ENCODE measurements at regions not wholly inside any gene's neighbourhood (a gene's known extent, or its start where the extent isn't known, plus 50 kb on each side); places are given as distances from the start of the nearest gene placed in this dataset.

DNA sequence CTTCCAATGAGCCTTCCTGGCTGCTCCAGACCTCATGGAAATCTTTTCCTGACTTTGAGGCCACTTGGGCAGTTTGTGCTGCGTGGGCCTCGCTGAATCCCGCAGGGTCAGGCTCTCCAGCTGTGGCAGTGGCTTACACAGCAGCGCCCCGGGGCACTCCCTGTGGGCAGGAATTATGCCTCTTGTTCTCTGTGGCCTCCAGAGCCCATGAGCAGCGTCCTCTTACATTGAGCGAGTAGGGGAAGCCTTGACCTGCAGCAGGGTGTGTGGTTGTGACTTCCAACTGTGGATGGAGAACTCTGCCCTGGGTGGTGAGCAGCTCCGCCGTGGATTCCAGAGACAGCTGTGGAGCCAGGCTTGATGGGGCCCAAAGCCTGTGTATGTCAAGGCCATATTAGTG lies 180.8 kb downstream of the GLI2 start:
- TF ChIP-seq, protein P1, sequence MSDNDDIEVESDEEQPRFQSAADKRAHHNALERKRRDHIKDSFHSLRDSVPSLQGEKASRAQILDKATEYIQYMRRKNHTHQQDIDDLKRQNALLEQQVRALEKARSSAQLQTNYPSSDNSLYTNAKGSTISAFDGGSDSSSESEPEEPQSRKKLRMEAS (IDR thresholded peaks at IDR 0.05; ENCODE audit: insufficient read depth, insufficient read length), result no peak
- no peak for TF ChIP-seq FOS (IDR thresholded peaks at IDR 0.05; ENCODE audit: borderline replicate concordance, insufficient read depth, low read length)
- ChIA-PET POLR2A (interaction anchor here (0.8 kb wide), 1 partner anchor 159 kb away, joined by 3 read pairs; no protein-coding TSS in a partner anchor), CTCF (no interaction called here)
- Histone ChIP-seq H3K9me3 (replicated peaks; ENCODE audit: control insufficient read depth, insufficient read depth, low read length) (no peaks in the 10 kb centered on the region), H3K4me2 (ENCODE audit: insufficient read depth, low read length) (no peak overlapping the region), H3K27ac (ENCODE audit: insufficient read depth, low read depth, low read length) (no peak overlapping the region), H3K79me2 (ENCODE audit: control insufficient read depth, insufficient read depth, low read length) (no peaks in the 10 kb centered on the region), H3K4me1 (ENCODE audit: control insufficient read depth, extremely low read depth, insufficient read depth, low read length) (peaks cover 18% of the 10 kb centered on the region), H3K27me3 (ENCODE audit: control insufficient read depth in 2 of 2, insufficient read depth in 2 of 2, low read length in 2 of 2) (peaks cover 55 to 70% of the 10 kb centered on the region in 2 experiments), H3K9ac (replicated peaks; ENCODE audit: extremely low read depth, insufficient read depth, low read length) (no peak overlapping the region), H3K4me3 (replicated peaks in 1 of 3; ENCODE audit: insufficient read depth in 1 of 3, low read depth in 1 of 3, low read length in 3 of 3) (no peak overlapping the region), H2AFZ (ENCODE audit: low read depth, low read length) (no peak overlapping the region), H3K36me3 (ENCODE audit: control insufficient read depth in 2 of 2, extremely low read depth in 1 of 2, insufficient read depth in 2 of 2, low read length in 2 of 2) (no peaks in the 10 kb centered on the region), H4K20me1 (replicated peaks; ENCODE audit: control insufficient read depth, extremely low read depth, insufficient read depth, low read length) (no peaks in the 10 kb centered on the region), H3K9me1 (replicated peaks; ENCODE audit: control insufficient read depth, extremely low read depth, insufficient read depth, low read length) (no peaks in the 10 kb centered on the region)
- FAIRE-seq (no peak), DNase-seq (ENCODE audit: low read depth, low spot score) (no peak)
- dilution Hi-C loops (cut with MboI; ENCODE audit: extremely low pct_ligation_motif_present, low sequenced_read_pairs), result no loop called here
- no TSS peak for BruUV-seq (replicated peaks)
- intact Hi-C loops (cut with micrococcal nuclease), result loop anchor here (10.0 kb wide), 1 partner anchor 222 kb away; no protein-coding TSS in a partner anchor

DNA sequence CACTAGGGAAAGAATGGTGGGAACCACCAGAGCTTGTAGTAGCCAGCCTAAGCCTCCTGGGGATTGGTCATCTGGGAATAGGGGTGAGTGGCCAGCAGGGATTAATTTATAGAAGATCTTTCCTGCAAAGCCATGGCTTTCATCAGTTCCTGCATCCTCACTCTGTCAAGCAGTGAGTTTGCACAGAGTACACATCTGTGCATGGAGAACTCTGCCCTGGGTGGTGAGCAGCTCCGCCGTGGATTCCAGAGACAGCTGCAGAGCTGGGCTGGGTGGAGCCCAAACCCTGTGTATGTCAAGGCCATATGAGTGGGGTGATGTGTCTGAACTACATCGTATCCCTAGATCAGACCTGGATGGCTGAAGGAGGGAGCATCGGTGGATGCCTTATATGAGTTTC lies 182.2 kb downstream of the GLI2 start:
- no TSS peak for BruUV-seq (replicated peaks)
- no peak overlapping the region for H3K4me3 ChIP-seq (replicated peaks in 1 of 3; ENCODE audit: insufficient read depth in 1 of 3, low read depth in 1 of 3, low read length in 3 of 3)
- no peak overlapping the region for H2AFZ ChIP-seq (ENCODE audit: low read depth, low read length)
- ChIA-PET POLR2A (no interaction called here), CTCF (no interaction called here)
- FAIRE-seq, result no peak
- peaks cover 59 to 62% of the 10 kb centered on the region in 2 experiments for H3K27me3 ChIP-seq (ENCODE audit: control insufficient read depth in 2 of 2, insufficient read depth in 2 of 2, low read length in 2 of 2)
- intact Hi-C loops (cut with micrococcal nuclease) (loop anchor here (10.0 kb wide), 1 partner anchor 223 kb away; no protein-coding TSS in a partner anchor), dilution Hi-C loops (cut with MboI; ENCODE audit: extremely low pct_ligation_motif_present, low sequenced_read_pairs) (no loop called here)
- TF ChIP-seq EZH2 (IDR thresholded peaks at IDR 0.05; ENCODE audit: borderline replicate concordance, low read depth, low read length, severe bottlenecking) (no peak), POLR2AphosphoS5 (IDR thresholded peaks at IDR 0.05; ENCODE audit: insufficient read depth, low read depth, low read length) (no peak), JUN (IDR thresholded peaks at IDR 0.05; ENCODE audit: borderline replicate concordance, insufficient read depth, insufficient read length, low read depth) (no peak), FOS (IDR thresholded peaks at IDR 0.05; ENCODE audit: borderline replicate concordance, insufficient read depth, low read length) (no peak), GATA2 (IDR thresholded peaks at IDR 0.05; ENCODE audit: insufficient read depth, insufficient read length, low read depth, low read length) (no peak), POLR2A (IDR thresholded peaks at IDR 0.05; ENCODE audit: low read depth, low read length) (no peak), MYC (IDR thresholded peaks at IDR 0.05; ENCODE audit: low read depth, low read length) (no peak)
- TF ChIP-seq, protein P2, sequence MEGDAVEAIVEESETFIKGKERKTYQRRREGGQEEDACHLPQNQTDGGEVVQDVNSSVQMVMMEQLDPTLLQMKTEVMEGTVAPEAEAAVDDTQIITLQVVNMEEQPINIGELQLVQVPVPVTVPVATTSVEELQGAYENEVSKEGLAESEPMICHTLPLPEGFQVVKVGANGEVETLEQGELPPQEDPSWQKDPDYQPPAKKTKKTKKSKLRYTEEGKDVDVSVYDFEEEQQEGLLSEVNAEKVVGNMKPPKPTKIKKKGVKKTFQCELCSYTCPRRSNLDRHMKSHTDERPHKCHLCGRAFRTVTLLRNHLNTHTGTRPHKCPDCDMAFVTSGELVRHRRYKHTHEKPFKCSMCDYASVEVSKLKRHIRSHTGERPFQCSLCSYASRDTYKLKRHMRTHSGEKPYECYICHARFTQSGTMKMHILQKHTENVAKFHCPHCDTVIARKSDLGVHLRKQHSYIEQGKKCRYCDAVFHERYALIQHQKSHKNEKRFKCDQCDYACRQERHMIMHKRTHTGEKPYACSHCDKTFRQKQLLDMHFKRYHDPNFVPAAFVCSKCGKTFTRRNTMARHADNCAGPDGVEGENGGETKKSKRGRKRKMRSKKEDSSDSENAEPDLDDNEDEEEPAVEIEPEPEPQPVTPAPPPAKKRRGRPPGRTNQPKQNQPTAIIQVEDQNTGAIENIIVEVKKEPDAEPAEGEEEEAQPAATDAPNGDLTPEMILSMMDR (IDR thresholded peaks at IDR 0.05; ENCODE audit: extremely low read depth in 1 of 2, insufficient read depth in 1 of 2, low read depth in 1 of 2, low read length in 2 of 2), result no peak
- TF ChIP-seq, protein P1 (IDR thresholded peaks at IDR 0.05; ENCODE audit: insufficient read depth, insufficient read length), result no peak
- H4K20me1 ChIP-seq (replicated peaks; ENCODE audit: control insufficient read depth, extremely low read depth, insufficient read depth, low read length), result no peaks in the 10 kb centered on the region
- no peaks in the 10 kb centered on the region for H3K9me3 ChIP-seq (replicated peaks; ENCODE audit: control insufficient read depth, insufficient read depth, low read length)
- no peak overlapping the region for H3K27ac ChIP-seq (ENCODE audit: insufficient read depth, low read depth, low read length)
- DNase-seq (ENCODE audit: low read depth, low spot score), result no peak
- H3K36me3 ChIP-seq (ENCODE audit: control insufficient read depth in 2 of 2, extremely low read depth in 1 of 2, insufficient read depth in 2 of 2, low read length in 2 of 2), result no peaks in the 10 kb centered on the region
- no peak overlapping the region for H3K4me2 ChIP-seq (ENCODE audit: insufficient read depth, low read length)
- peaks cover 18% of the 10 kb centered on the region for H3K4me1 ChIP-seq (ENCODE audit: control insufficient read depth, extremely low read depth, insufficient read depth, low read length)
- H3K9ac ChIP-seq (replicated peaks; ENCODE audit: extremely low read depth, insufficient read depth, low read length), result no peak overlapping the region
- no peaks in the 10 kb centered on the region for H3K79me2 ChIP-seq (ENCODE audit: control insufficient read depth, insufficient read depth, low read length)
- H3K9me1 ChIP-seq (replicated peaks; ENCODE audit: control insufficient read depth, extremely low read depth, insufficient read depth, low read length), result no peaks in the 10 kb centered on the region
